T-cell (primary cell): ENCODE measurements at regions not wholly inside any gene's neighbourhood (a gene's known extent, or its start where the extent isn't known, plus 50 kb on each side); places are given as distances from the start of the nearest gene placed in this dataset.
A peak's percentile ranks its signal among the peaks of the same experiment; 100 is the strongest.

Source experiments
- ATAC-seq, 4 experiments: fragments of 200-7000 bp in 3 of 4; fragments of 150-1000 bp in 1 of 4; cut with Tn5 transposase; replicated peaks in 1 of 4; 1 replicate in 3 of 4; 2 replicates in 1 of 4; pipeline ENCODE4 v1.10.0; 2021; ENCODE audit warnings: moderate library complexity in 3 of 4, mild to moderate bottlenecking in 2 of 4, moderate number of reproducible peaks in 1 of 4
- CTCF ChIA-PET, 2 donors: fragments of 300-600 bp; sonication (Branson Sonifier 250); formaldehyde crosslinking; loops; one replicate each; lab custom pipeline; 2022; ENCODE audit warnings: antibody characterized with exemption in 2 of 2; lab: Charles Lee
- POLR2A ChIA-PET, 2 donors: fragments of 300-600 bp; sonication (Branson Sonifier 250); formaldehyde crosslinking; loops; one replicate each; lab custom pipeline; 2022; ENCODE audit warnings: antibody characterized with exemption in 2 of 2; lab: Charles Lee
- DNase-seq, 35 experiments: peaks; one replicate each; pipeline versions ENCODE4 v3.0.0 to v3.0.0-alpha.2; 2013 to 2023
- H3K27ac ChIP-seq: one replicate; pipeline ENCODE4 v1.5.1; 2013; ENCODE audit warnings: low read length
- H3K27me3 ChIP-seq, 2 experiments: replicated peaks in 1 of 2; 1 replicate in 1 of 2; 2 replicates in 1 of 2; pipeline versions ENCODE4 v1.6.1 to v1.7.0; 2013; ENCODE audit warnings: low read length in 1 of 2, mixed read lengths in 1 of 2; ENCODE audit not compliant: control insufficient read depth in 2 of 2, insufficient read depth in 2 of 2; ENCODE audit errors: extremely low read depth in 1 of 2
- H3K36me3 ChIP-seq, 2 donors: 1 replicate in 1 of 2; 2 replicates in 1 of 2; pipeline versions ENCODE4 v1.6.1 to v1.7.0; 2013; ENCODE audit warnings: low read length in 1 of 2; ENCODE audit not compliant: control insufficient read depth in 2 of 2, insufficient read depth in 1 of 2; ENCODE audit errors: extremely low read depth in 1 of 2
- H3K4me1 ChIP-seq, 2 experiments: 1 replicate in 1 of 2; 2 replicates in 1 of 2; pipeline versions ENCODE4 v1.6.1 to v1.7.0; 2013; ENCODE audit warnings: low read length in 2 of 2, mixed read lengths in 1 of 2; ENCODE audit not compliant: insufficient read depth in 2 of 2, control insufficient read depth in 1 of 2; ENCODE audit errors: extremely low read depth in 1 of 2
- H3K4me3 ChIP-seq, 2 donors: 1 replicate in 1 of 2; 2 replicates in 1 of 2; pipeline versions ENCODE4 v1.5.1 to v1.7.0; 2013; ENCODE audit warnings: mild to moderate bottlenecking in 2 of 2, low read length in 1 of 2, moderate library complexity in 1 of 2; ENCODE audit not compliant: control insufficient read depth in 1 of 2; ENCODE audit errors: extremely low read depth in 1 of 2
- H3K9me3 ChIP-seq: 2 replicates; pipeline ENCODE4 v1.7.0; 2013
- H3K27ac Mint-ChIP-seq, 2 donors: one replicate each; pipeline ENCODE4 v1.8.0; 2020 to 2021; ENCODE audit warnings: mild to moderate bottlenecking in 2 of 2, mixed read lengths in 2 of 2
- H3K27me3 Mint-ChIP-seq, 2 donors: one replicate each; pipeline ENCODE4 v1.8.0; 2021 to 2022; ENCODE audit warnings: mixed read lengths in 2 of 2
- H3K36me3 Mint-ChIP-seq: one replicate; pipeline ENCODE4 v1.8.0; 2021; ENCODE audit warnings: mixed read lengths
- H3K4me1 Mint-ChIP-seq, 3 donors: one replicate each; pipeline ENCODE4 v1.8.0; 2020 to 2022; ENCODE audit warnings: mixed read lengths in 3 of 3, mild to moderate bottlenecking in 1 of 3
- H3K4me3 Mint-ChIP-seq, 3 donors: one replicate each; pipeline ENCODE4 v1.8.0; 2020 to 2022; ENCODE audit warnings: mild to moderate bottlenecking in 3 of 3, mixed read lengths in 3 of 3, moderate library complexity in 3 of 3
- H3K9me3 Mint-ChIP-seq, 3 donors: one replicate each; pipeline ENCODE4 v1.8.0; 2020 to 2022; ENCODE audit warnings: mixed read lengths in 3 of 3
- WGBS: methylation state at CpG from one replicate; pipeline ENCODE4 v1.1.5; 2013; ENCODE audit warnings: missing lambda C conversion rate; ENCODE audit not compliant: insufficient coverage; 5-methylcytosine and 5-hydroxymethylcytosine counted together

DNA sequence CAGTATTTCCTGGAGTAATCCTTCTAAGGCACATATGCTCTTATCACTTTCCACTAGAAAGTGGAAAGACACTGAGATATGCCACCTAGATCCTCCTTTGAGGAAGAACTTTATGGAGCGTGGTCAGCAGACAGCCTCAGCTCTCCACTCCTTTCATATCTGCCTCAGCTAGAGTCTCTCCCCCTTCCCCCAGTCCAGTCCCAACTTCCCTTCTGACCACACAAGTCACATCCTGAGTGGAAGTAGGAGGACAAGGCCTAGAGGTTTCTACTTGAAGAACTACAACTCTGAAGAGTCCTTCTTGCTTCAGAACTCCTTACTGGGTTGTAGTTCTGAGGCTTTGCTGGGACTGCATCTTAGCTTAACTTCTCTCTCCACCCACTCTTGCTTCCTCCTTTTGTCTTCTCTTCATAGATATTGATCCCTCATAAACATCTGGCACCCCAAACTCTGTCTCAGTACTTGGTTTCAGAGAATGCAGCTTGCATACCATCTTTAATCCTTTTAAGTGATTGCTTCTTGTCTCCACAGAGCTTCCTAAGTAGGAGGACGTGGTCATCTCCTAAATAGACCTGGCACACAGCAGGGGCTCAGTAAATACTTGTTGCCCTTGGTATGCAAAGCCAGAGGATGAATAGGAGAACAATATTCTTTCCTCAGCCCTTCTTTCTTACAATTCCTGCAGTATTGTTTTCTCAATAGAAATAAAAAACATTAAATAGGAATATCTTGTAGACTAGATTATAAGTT lies 109.6 kb downstream of the OXSM start:
- Mint-ChIP-seq H3K36me3 (no peaks in the 10 kb centered on the region), H3K27me3 (no peaks in the 10 kb centered on the region), H3K4me3 (no peak overlapping the region), H3K9me3 (no peaks in the 10 kb centered on the region), H3K27ac (no peak overlapping the region), H3K4me1 (peaks cover 17 to 32% (median 19%) of the 10 kb centered on the region in 3 donors)
- Histone ChIP-seq H3K4me3 (no peak overlapping the region), H3K27ac (no peak overlapping the region), H3K36me3 (no peaks in the 10 kb centered on the region), H3K27me3 (no peaks in the 10 kb centered on the region), H3K9me3 (no peaks in the 10 kb centered on the region), H3K4me1 (peaks cover 0 to 13% of the 10 kb centered on the region in 2 experiments)
- POLR2A ChIA-PET: no interaction called here
- CTCF ChIA-PET: no interaction called here
- no peak for ATAC-seq
- no peak for DNase-seq
- WGBS: no CpG with 5 or more reads among the region's 2 CpGs

DNA sequence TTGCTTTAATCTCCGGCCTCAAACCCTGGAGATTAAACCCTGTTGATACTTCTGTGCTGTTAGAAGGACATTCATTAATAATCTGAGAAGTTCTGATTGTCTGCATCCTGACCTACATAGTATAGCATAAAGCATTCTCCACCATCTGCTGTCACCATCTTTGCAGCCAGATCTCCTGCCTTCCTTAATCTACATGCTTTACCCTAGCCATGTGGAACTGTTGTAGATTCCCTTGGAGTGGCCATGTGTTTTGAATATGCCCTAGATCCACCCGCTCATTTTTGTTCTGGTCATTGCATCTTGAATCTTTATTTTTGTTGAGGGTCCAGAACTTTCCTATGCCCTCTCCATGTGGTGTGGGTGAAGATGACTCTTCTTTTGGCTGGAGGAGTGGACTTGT lies 110.3 kb downstream of the OXSM start:
- H3K4me3 Mint-ChIP-seq: no peak overlapping the region
- Histone ChIP-seq H3K36me3 (no peaks in the 10 kb centered on the region), H3K27me3 (no peaks in the 10 kb centered on the region), H3K4me3 (no peak overlapping the region), H3K9me3 (no peaks in the 10 kb centered on the region), H3K4me1 (peaks cover 0 to 13% of the 10 kb centered on the region in 2 experiments), H3K27ac (no peak overlapping the region)
- no peak for DNase-seq
- no peak overlapping the region for H3K27ac Mint-ChIP-seq
- POLR2A ChIA-PET: no interaction called here
- peaks cover 0 to 1% of the 10 kb centered on the region in 2 donors for H3K27me3 Mint-ChIP-seq
- no peak for ATAC-seq
- peaks cover 17 to 32% (median 19%) of the 10 kb centered on the region in 3 donors for H3K4me1 Mint-ChIP-seq
- CTCF ChIA-PET: no interaction called here
- no peaks in the 10 kb centered on the region for H3K9me3 Mint-ChIP-seq
- 100% methylated on average over 1 of the region's 2 CpGs for WGBS
- H3K36me3 Mint-ChIP-seq: no peaks in the 10 kb centered on the region

DNA sequence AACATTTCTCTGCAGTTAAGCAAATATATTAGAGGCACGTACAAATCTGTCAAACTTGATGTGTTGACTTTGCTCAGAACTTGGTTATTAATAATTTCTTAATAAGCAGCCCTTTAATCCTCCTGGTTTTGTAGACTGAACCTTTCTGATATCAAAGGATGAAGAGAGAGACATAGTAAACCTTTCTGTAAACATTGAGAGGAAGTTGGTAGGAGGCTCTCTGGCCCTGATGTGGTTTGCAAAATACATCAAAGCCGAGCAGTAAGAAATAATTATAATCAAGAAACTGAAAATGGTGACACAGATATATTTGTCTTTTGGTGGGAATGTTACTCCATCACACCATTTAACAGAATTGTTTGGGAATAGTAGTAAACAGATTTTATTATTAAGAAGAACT lies 111.9 kb downstream of the OXSM start:
- Histone ChIP-seq H3K36me3 (no peaks in the 10 kb centered on the region), H3K9me3 (no peaks in the 10 kb centered on the region), H3K4me3 (no peak overlapping the region), H3K4me1 (peaks cover 0 to 13% of the 10 kb centered on the region in 2 experiments), H3K27ac (no peak overlapping the region), H3K27me3 (no peaks in the 10 kb centered on the region)
- Mint-ChIP-seq H3K27me3 (peaks cover 1 to 5% of the 10 kb centered on the region in 2 donors), H3K4me1 (peaks cover 17 to 32% (median 19%) of the 10 kb centered on the region in 3 donors), H3K27ac (no peak overlapping the region), H3K9me3 (no peaks in the 10 kb centered on the region), H3K4me3 (peak overlapping the region in 1 of 3 donors; percentile 26), H3K36me3 (no peaks in the 10 kb centered on the region)
- ATAC-seq: peak in 3 of 4 experiments; percentile 68 to 76 (median 76)
- ChIA-PET CTCF (interaction anchor here (1.2 to 1.5 kb wide), 2 partner anchors 9 to 45 kb away, joined by 3 to 4 read pairs; no protein-coding TSS in a partner anchor), POLR2A (no interaction called here)
- no CpG with 5 or more reads among the region's 2 CpGs for whole genome bisulfite sequencing
- peak in 6 of 35 experiments; percentile 3 to 39 (median 6) for DNase-seq

DNA sequence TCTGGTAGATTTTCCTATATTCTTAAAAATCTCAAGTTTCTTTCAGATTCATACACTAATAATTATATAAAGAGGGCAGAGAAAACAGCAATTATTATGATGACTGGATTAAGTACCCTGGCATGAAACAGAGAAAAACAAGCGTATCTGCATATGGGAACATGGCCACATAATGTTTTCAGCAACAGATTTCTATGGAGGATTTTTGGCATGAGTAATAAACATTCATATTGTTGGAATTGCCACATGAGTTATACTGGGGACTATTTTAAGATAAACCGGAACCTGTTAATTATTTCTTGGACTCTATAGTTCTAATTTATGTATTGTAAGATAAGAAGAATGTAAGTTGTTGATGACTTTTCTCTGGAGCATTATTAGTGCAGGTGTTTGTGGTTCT lies 112.7 kb downstream of the OXSM start:
- ChIA-PET CTCF (no interaction called here), POLR2A (no interaction called here)
- WGBS: 100% methylated on average over 1 of the region's 2 CpGs
- peaks cover 1 to 5% of the 10 kb centered on the region in 2 donors for H3K27me3 Mint-ChIP-seq
- no peaks in the 10 kb centered on the region for H3K9me3 ChIP-seq
- ATAC-seq (no peak), DNase-seq (no peak)
- no peak overlapping the region for H3K4me3 Mint-ChIP-seq
- H3K9me3 Mint-ChIP-seq: no peaks in the 10 kb centered on the region
- H3K36me3 ChIP-seq: no peaks in the 10 kb centered on the region
- peaks cover 17 to 32% (median 19%) of the 10 kb centered on the region in 3 donors for H3K4me1 Mint-ChIP-seq
- H3K27me3 ChIP-seq: no peaks in the 10 kb centered on the region
- no peak overlapping the region for H3K4me3 ChIP-seq
- H3K27ac ChIP-seq: no peak overlapping the region
- H3K27ac Mint-ChIP-seq: no peak overlapping the region
- peaks cover 0 to 13% of the 10 kb centered on the region in 2 experiments for H3K4me1 ChIP-seq
- no peaks in the 10 kb centered on the region for H3K36me3 Mint-ChIP-seq

DNA sequence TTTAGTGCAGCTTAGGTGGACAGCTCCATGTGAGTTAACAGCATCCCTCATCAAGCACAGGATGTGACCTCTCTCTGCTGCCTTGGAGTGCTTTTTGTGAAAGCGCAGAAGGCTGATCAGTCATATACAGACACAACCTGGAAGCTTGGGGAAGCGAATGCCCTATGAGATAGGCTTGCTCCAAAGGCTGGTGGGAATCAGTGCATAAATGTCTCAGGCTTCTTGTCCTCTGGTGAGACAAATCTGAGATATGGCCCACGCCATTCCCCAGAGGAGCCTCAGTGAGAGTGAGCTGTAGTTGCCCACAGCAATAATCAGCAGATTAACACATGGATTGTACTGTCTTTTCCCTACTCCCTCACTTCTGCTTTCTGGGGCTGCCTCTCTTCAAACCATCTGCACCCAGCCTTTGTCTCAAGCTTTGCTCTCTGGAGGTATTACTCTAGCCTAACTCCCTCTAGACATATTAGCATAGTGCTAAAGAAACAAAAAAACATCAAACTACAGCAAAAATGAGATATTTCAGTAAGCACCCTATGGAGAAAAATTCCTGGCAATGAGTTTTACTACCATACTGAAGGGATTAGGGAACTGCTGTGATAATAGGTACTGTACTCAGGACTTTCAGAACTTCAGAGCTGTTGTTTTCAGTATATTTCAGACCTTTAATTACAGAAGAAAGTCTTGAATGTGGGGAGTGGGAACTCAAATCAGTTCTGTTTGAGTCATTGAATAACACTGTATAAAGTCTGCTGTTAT lies 113.7 kb downstream of the OXSM start:
- Mint-ChIP-seq H3K9me3 (no peaks in the 10 kb centered on the region), H3K4me3 (no peak overlapping the region), H3K27ac (no peak overlapping the region), H3K36me3 (no peaks in the 10 kb centered on the region), H3K4me1 (peaks cover 17 to 32% (median 19%) of the 10 kb centered on the region in 3 donors), H3K27me3 (peaks cover 1 to 5% of the 10 kb centered on the region in 2 donors)
- no peak for ATAC-seq
- H3K27ac ChIP-seq: no peak overlapping the region
- H3K9me3 ChIP-seq: no peaks in the 10 kb centered on the region
- CTCF ChIA-PET: no interaction called here
- H3K4me1 ChIP-seq: peaks cover 0 to 13% of the 10 kb centered on the region in 2 experiments
- H3K27me3 ChIP-seq: no peaks in the 10 kb centered on the region
- WGBS: 48% methylated on average over 2 of the region's 3 CpGs
- no peak overlapping the region for H3K4me3 ChIP-seq
- DNase-seq: no peak
- POLR2A ChIA-PET: no interaction called here
- H3K36me3 ChIP-seq: no peaks in the 10 kb centered on the region

DNA sequence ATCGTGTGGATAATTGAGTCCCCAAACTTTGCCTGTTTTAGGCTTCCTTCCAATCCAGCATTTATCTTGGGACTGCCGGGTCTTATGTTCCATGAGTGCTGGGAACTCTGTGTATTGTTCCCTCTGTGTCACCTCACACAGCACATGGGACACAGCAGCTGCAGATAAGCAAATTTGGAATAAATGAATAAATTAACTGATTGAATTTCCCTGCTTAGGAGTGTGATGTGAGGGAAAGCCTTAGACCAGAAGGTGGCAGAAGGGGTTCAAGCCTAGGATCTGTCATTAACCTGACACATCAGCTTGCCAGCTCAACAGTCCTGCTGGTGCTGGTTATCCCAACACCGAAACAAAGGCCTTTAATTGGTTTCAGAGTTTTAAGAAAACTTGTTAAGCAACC lies 114.3 kb downstream of the OXSM start:
- no peaks in the 10 kb centered on the region for H3K36me3 Mint-ChIP-seq
- no peaks in the 10 kb centered on the region for H3K27me3 ChIP-seq
- 83% methylated on average over 1 of the region's 3 CpGs for WGBS
- CTCF ChIA-PET: no interaction called here
- H3K27ac ChIP-seq: no peak overlapping the region
- no peaks in the 10 kb centered on the region for H3K36me3 ChIP-seq
- peaks cover 0 to 13% of the 10 kb centered on the region in 2 experiments for H3K4me1 ChIP-seq
- DNase-seq (peak in 1 of 35 experiments; percentile 6), ATAC-seq (no peak)
- H3K9me3 Mint-ChIP-seq: no peaks in the 10 kb centered on the region
- no peak overlapping the region for H3K4me3 ChIP-seq
- H3K27me3 Mint-ChIP-seq: peaks cover 1 to 5% of the 10 kb centered on the region in 2 donors
- H3K27ac Mint-ChIP-seq: no peak overlapping the region
- H3K4me3 Mint-ChIP-seq: no peak overlapping the region
- peaks cover 17 to 32% (median 19%) of the 10 kb centered on the region in 3 donors for H3K4me1 Mint-ChIP-seq
- no peaks in the 10 kb centered on the region for H3K9me3 ChIP-seq
- POLR2A ChIA-PET: no interaction called here
